Skin of body (tissue), 1 donor: ENCODE measurements at regions not wholly inside any gene's neighbourhood (a gene's known extent, or its start where the extent isn't known, plus 50 kb on each side); places are given as distances from the start of the nearest gene placed in this dataset. TPM values are rescaled to one million over a fixed set of nuclear protein-coding genes. Genes with fewer than 3 reads are reported as not detected.

Source experiments
- small RNA-seq: library from RNA; depleted of rRNA; stranded (forward); fragments of <200 nt; gene quantifications from one replicate; pipeline ENCODE3, GENCODE V24; 2014; ENCODE audit warnings: low replicate concordance

Small RNA genes lying in the stretch of these regions (small RNA-seq; reads per million reads assigned to genes)
- gene RF00100 (583 reads per million, percentile 98 among the genes with 10 or more reads in this experiment), gene RNU1-59P (not detected)
